Urinary bladder (tissue), 3 donors: ENCODE measurements at regions not wholly inside any gene's neighbourhood (a gene's known extent, or its start where the extent isn't known, plus 50 kb on each side); places are given as distances from the start of the nearest gene placed in this dataset.

Experiments used
- DNase-seq: peaks from one replicate; pipeline ENCODE4 v3.0.0-alpha.2; 2015; ENCODE audit errors: extremely low spot score
- H3K27ac ChIP-seq: one replicate; pipeline ENCODE4 v1.5.1; 2013; ENCODE audit warnings: low read depth, mild to moderate bottlenecking, moderate library complexity
- H3K36me3 ChIP-seq: one replicate; pipeline ENCODE4 v1.6.1; 2013; ENCODE audit warnings: mild to moderate bottlenecking, moderate library complexity; ENCODE audit not compliant: insufficient read depth
- H3K4me1 ChIP-seq: one replicate; pipeline ENCODE4 v1.6.1; 2013; ENCODE audit warnings: mild to moderate bottlenecking, moderate library complexity; ENCODE audit not compliant: insufficient read depth
- H3K4me3 ChIP-seq: one replicate; pipeline ENCODE4 v1.5.1; 2013; ENCODE audit warnings: low read depth, low read length
- WGBS: extraction: QIAGEN DNeasy Blood & Tissue Kit; methylation state at CpG from one replicate; pipeline ENCODE4 v1.1.7; 2013; 5-methylcytosine and 5-hydroxymethylcytosine counted together
- donor health status: healthy with polysubstance abuse.
- donor health status: healthy.

DNA sequence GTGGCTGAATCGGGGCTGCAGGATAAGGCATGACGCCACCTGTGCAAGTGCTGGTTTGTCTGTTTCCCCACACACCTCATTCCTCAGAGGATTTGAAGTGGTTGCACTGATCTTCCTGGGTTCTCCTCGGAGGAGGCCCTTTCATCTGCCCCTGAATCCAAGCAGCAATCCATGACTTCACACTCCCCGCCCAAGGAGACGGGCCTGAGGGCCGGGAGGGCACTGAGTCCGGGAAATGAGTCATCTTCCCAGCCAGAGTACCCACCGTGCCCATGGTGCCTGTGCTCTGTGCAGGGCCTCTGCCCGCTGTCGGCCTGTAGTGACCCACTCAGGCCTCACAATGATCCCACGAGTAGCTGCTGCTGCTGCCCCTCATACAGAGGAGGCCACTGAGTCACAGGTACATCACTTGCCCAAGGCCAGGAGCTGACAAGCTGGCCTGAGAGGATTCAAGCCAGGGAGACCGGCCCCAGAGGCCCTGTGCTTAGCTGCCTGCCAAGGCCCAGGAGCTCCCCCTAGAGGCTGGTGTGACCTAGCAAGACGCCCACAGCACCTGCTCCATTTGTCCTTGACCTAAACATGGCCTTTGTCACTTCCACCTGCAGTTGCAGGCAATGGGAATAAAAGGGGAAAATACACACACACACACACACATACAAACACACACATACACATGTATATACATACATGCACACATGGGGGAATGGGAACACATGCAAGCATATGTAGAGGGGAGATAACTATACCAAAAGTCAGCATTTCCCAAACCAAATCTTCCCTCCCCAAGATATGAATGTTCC, 240.0 kb downstream of the C16orf95 start:
- 67% methylated on average over 13 of the region's 13 CpGs for WGBS
- Histone ChIP-seq H3K36me3 (no peaks in the 10 kb centered on the region), H3K27ac (no peak overlapping the region), H3K4me1 (no peaks in the 10 kb centered on the region), H3K4me3 (no peak overlapping the region)
- no peak for DNase-seq

DNA sequence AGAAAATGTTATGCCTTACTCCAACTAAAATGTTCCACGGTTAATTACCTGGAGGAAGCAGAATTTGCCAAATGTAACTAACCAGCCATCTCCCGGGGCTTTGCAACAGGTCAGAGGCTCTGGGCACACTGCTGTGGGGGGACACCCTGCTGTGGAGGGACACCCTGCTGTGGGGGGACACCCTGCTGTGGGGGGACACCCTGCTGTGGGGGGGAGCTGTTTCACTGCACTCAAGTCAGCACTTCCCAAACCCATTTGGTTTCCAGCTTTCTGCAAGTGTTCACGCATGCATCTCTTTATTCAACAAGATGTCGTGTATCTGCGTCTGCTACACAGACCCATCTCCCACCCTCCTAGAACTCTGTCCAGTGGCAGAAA, 239.5 kb downstream of the C16orf95 start:
- no peaks in the 10 kb centered on the region for H3K36me3 ChIP-seq
- H3K4me3 ChIP-seq: no peak overlapping the region
- H3K4me1 ChIP-seq: no peaks in the 10 kb centered on the region
- WGBS: 87% methylated on average over 5 of the region's 5 CpGs
- no peak for DNase-seq
- no peak overlapping the region for H3K27ac ChIP-seq

- Histone ChIP-seq H3K4me1 (no peaks in the 10 kb centered on the region), H3K27ac (no peak overlapping the region), H3K36me3 (no peaks in the 10 kb centered on the region), H3K4me3 (no peak overlapping the region)
- WGBS: 78% methylated on average over 4 of the region's 4 CpGs
- no peak for DNase-seq
These were observed 236.5 kb downstream of the C16orf95 start for GRCh38 chr16:87080571-87081167.

- Histone ChIP-seq H3K27ac (no peak overlapping the region), H3K4me3 (no peak overlapping the region), H3K4me1 (no peaks in the 10 kb centered on the region), H3K36me3 (no peaks in the 10 kb centered on the region)
- DNase-seq: no peak
- 76% methylated on average over 5 of the region's 5 CpGs for WGBS
These were observed 231.8 kb downstream of the C16orf95 start for GRCh38 chr16:87085441-87085840.

GRCh38 chr16:87086156-87086555, 231.0 kb downstream of the C16orf95 start:
- 58% methylated on average over 4 of the region's 4 CpGs for WGBS
- no peak overlapping the region for H3K27ac ChIP-seq
- H3K4me1 ChIP-seq: no peaks in the 10 kb centered on the region
- no peaks in the 10 kb centered on the region for H3K36me3 ChIP-seq
- DNase-seq: no peak
- no peak overlapping the region for H3K4me3 ChIP-seq

DNA sequence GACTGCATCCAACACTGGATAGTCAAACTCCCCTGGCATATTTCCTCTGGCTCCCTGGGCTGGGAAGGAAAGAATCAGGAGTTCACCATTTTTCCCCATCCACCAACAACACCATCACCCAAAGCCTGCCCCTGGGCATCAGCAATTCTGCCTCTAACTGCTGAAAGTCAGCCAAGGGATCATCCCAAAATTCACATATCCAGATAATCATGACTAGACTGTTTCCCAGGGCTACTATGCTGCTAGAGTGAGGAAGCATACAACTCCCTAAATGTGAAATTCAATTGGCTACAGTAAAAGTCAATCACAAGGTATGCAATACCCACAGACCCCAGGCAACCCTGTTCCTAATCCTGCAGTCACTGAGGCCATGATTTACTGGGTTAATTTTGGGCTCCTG, 230.6 kb downstream of the C16orf95 start:
- Histone ChIP-seq H3K4me3 (no peak overlapping the region), H3K27ac (no peak overlapping the region), H3K4me1 (no peaks in the 10 kb centered on the region), H3K36me3 (no peaks in the 10 kb centered on the region)
- DNase-seq: no peak

GRCh38 chr16:87092958-87093357, 224.2 kb downstream of the C16orf95 start:
- 96% methylated on average over 5 of the region's 5 CpGs for WGBS
- H3K4me1 ChIP-seq: no peaks in the 10 kb centered on the region
- no peak for DNase-seq

GRCh38 chr16:87093804-87094555, 223.2 kb downstream of the C16orf95 start:
- Histone ChIP-seq H3K4me3 (no peak overlapping the region), H3K36me3 (no peaks in the 10 kb centered on the region), H3K4me1 (no peaks in the 10 kb centered on the region), H3K27ac (no peak overlapping the region)
- 76% methylated on average over 18 of the region's 18 CpGs for WGBS
- DNase-seq: no peak

More at GRCh38 chr16:87092958-87093357, 224.2 kb downstream of the C16orf95 start:
- H3K4me3 ChIP-seq: no peak overlapping the region
- H3K36me3 ChIP-seq: no peaks in the 10 kb centered on the region
- no peak overlapping the region for H3K27ac ChIP-seq

- WGBS: 82% methylated on average over 5 of the region's 5 CpGs
- no peaks in the 10 kb centered on the region for H3K4me1 ChIP-seq
- DNase-seq: no peak
- H3K4me3 ChIP-seq: no peak overlapping the region
- H3K36me3 ChIP-seq: no peaks in the 10 kb centered on the region
- no peak overlapping the region for H3K27ac ChIP-seq
These were observed 222.7 kb downstream of the C16orf95 start for GRCh38 chr16:87094556-87094865.

DNA sequence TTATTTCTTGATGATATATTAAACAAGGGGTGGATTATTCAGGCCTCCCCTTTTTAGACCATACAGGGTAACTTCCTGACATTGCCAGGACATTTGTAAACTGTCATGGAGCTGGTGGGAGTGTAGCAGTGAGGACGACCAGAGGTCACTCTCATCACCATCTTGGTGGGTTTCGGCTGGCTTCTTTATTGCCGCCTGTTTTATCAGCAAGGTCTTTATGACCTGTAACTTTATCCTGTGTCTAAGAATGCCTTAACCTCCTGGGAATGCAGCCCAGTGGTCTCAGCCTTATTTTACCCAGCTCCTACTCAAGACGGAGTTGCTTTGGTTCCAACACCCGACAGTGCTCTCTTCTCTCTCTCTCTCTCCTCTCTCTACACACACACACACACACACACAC, 221.9 kb downstream of the C16orf95 start:
- H3K4me3 ChIP-seq: no peak overlapping the region
- WGBS: 67% methylated on average over 5 of the region's 5 CpGs
- H3K27ac ChIP-seq: no peak overlapping the region
- no peak for DNase-seq
- H3K36me3 ChIP-seq: no peaks in the 10 kb centered on the region
- H3K4me1 ChIP-seq: no peaks in the 10 kb centered on the region

- no peak overlapping the region for H3K4me3 ChIP-seq
These were observed 220.4 kb downstream of the C16orf95 start for GRCh38 chr16:87096746-87097333.

GRCh38 chr16:87098361-87098760, 218.8 kb downstream of the C16orf95 start:
- no peaks in the 10 kb centered on the region for H3K36me3 ChIP-seq
- no peaks in the 10 kb centered on the region for H3K4me1 ChIP-seq
- H3K4me3 ChIP-seq: no peak overlapping the region
- no peak for DNase-seq
- H3K27ac ChIP-seq: no peak overlapping the region
- 87% methylated on average over 5 of the region's 5 CpGs for WGBS

More at GRCh38 chr16:87096746-87097333, 220.4 kb downstream of the C16orf95 start:
- WGBS: 71% methylated on average over 11 of the region's 11 CpGs
- DNase-seq: no peak
- Histone ChIP-seq H3K27ac (no peak overlapping the region), H3K4me1 (no peaks in the 10 kb centered on the region), H3K36me3 (no peaks in the 10 kb centered on the region)

- Histone ChIP-seq H3K4me3 (no peak overlapping the region), H3K4me1 (no peaks in the 10 kb centered on the region), H3K27ac (no peak overlapping the region), H3K36me3 (no peaks in the 10 kb centered on the region)
- no peak for DNase-seq
- whole genome bisulfite sequencing: 69% methylated on average over 9 of the region's 9 CpGs
These were observed 218.0 kb downstream of the C16orf95 start for GRCh38 chr16:87098976-87099720.
